ENCODE measurements at regions not wholly inside any gene's neighbourhood (a gene's known extent, or its start where the extent isn't known, plus 50 kb on each side); places are given as distances from the start of the nearest gene placed in this dataset.

GRCh38 chr20:57094991-57095390 is 171.4 kb downstream of the BMP7 start:
- TF ChIP-seq TCF12 (IDR thresholded peaks at IDR 0.05; ENCODE audit: low read depth) (no peak), CEBPB (IDR thresholded peaks at IDR 0.05) (no peak), YY1 (IDR thresholded peaks at IDR 0.05; ENCODE audit: low read depth) (no peak), EP300 (IDR thresholded peaks at IDR 0.05; ENCODE audit: borderline replicate concordance) (no peak), NFIC (IDR thresholded peaks at IDR 0.05) (no peak), RAD21 (IDR thresholded peaks at IDR 0.05; ENCODE audit: low read depth) (no peak), CREB1 (IDR thresholded peaks at IDR 0.05; ENCODE audit: low read depth) (no peak), FOXM1 (IDR thresholded peaks at IDR 0.05; ENCODE audit: borderline replicate concordance, low read depth) (no peak), USF1 (IDR thresholded peaks at IDR 0.05) (no peak), REST (IDR thresholded peaks at IDR 0.05; ENCODE audit: low read depth) (no peak), EGR1 (IDR thresholded peaks at IDR 0.05) (no peak), TAF1 (IDR thresholded peaks at IDR 0.05; ENCODE audit: low read depth) (no peak), MAX (IDR thresholded peaks at IDR 0.05) (no peak), TEAD4 (IDR thresholded peaks at IDR 0.05) (no peak), ZBTB7A (IDR thresholded peaks at IDR 0.05; ENCODE audit: low read depth) (no peak)

- TF ChIP-seq FOXM1 (IDR thresholded peaks at IDR 0.05; ENCODE audit: borderline replicate concordance, low read depth) (no peak), CEBPB (IDR thresholded peaks at IDR 0.05) (no peak), EP300 (IDR thresholded peaks at IDR 0.05; ENCODE audit: borderline replicate concordance) (no peak), MAX (IDR thresholded peaks at IDR 0.05) (no peak)
These were observed 171.0 kb downstream of the BMP7 start for GRCh38 chr20:57095426-57095825.

GRCh38 chr20:57097245-57097915 is 169.1 kb downstream of the BMP7 start:
- no peak for TF ChIP-seq MAX (IDR thresholded peaks at IDR 0.05)
- TF ChIP-seq CREB1 (IDR thresholded peaks at IDR 0.05; ENCODE audit: low read depth) = no peak
- TF ChIP-seq EGR1 (IDR thresholded peaks at IDR 0.05) = no peak
- TF ChIP-seq TCF12 (IDR thresholded peaks at IDR 0.05; ENCODE audit: low read depth) = no peak
- no peak for TF ChIP-seq NFIC (IDR thresholded peaks at IDR 0.05)
- no peak for TF ChIP-seq ZBTB7A (IDR thresholded peaks at IDR 0.05; ENCODE audit: low read depth)
- TF ChIP-seq REST (IDR thresholded peaks at IDR 0.05; ENCODE audit: low read depth) = no peak
- TF ChIP-seq USF1 (IDR thresholded peaks at IDR 0.05) = no peak
- TF ChIP-seq YY1 (IDR thresholded peaks at IDR 0.05; ENCODE audit: low read depth) = no peak

- no peak for TF ChIP-seq NFIC (IDR thresholded peaks at IDR 0.05)
- no peak for TF ChIP-seq EGR1 (IDR thresholded peaks at IDR 0.05)
These were observed 164.3 kb downstream of the BMP7 start for GRCh38 chr20:57102160-57102559.

- TF ChIP-seq EGR1 (IDR thresholded peaks at IDR 0.05) = no peak
- TF ChIP-seq CREB1 (IDR thresholded peaks at IDR 0.05; ENCODE audit: low read depth) = no peak
- TF ChIP-seq USF1 (IDR thresholded peaks at IDR 0.05) = no peak
- TF ChIP-seq CEBPB (IDR thresholded peaks at IDR 0.05) = no peak
- TF ChIP-seq EP300 (IDR thresholded peaks at IDR 0.05; ENCODE audit: borderline replicate concordance) = no peak
- no peak for TF ChIP-seq NFIC (IDR thresholded peaks at IDR 0.05)
- TF ChIP-seq TAF1 (IDR thresholded peaks at IDR 0.05; ENCODE audit: low read depth) = no peak
- no peak for TF ChIP-seq YY1 (IDR thresholded peaks at IDR 0.05; ENCODE audit: low read depth)
- no peak for TF ChIP-seq FOXM1 (IDR thresholded peaks at IDR 0.05; ENCODE audit: borderline replicate concordance, low read depth)
- TF ChIP-seq TCF12 (IDR thresholded peaks at IDR 0.05; ENCODE audit: low read depth) = no peak
- TF ChIP-seq REST (IDR thresholded peaks at IDR 0.05; ENCODE audit: low read depth) = no peak
- no peak for TF ChIP-seq ZBTB7A (IDR thresholded peaks at IDR 0.05; ENCODE audit: low read depth)
These were observed 163.9 kb downstream of the BMP7 start for GRCh38 chr20:57102566-57102965.

Measured in Ishikawa (cell line).